IMR-90 (cell line): ENCODE measurements at regions not wholly inside any gene's neighbourhood (a gene's known extent, or its start where the extent isn't known, plus 50 kb on each side); places are given as distances from the start of the nearest gene placed in this dataset.

Experiments used
- BHLHE40 ChIP-seq: fragments of 150-350 bp; IDR thresholded peaks from 2 replicates; pipeline ENCODE4 v1.6.1; 2016; ENCODE audit warnings: mild to moderate bottlenecking, low read depth, low read length
- CEBPB ChIP-seq: IDR thresholded peaks from 2 replicates; pipeline ENCODE4 v1.6.1; 2012; ENCODE audit warnings: low read depth, low read length, improper control_type of control experiment
- CTCF ChIP-seq: conservative IDR thresholded peaks from 2 replicates; pipeline ENCODE4 v1.5.1; 2012; ENCODE audit warnings: mild to moderate bottlenecking, low read depth, low read length, improper control_type of control experiment
- FOS ChIP-seq: fragments of 150-350 bp; IDR thresholded peaks from 2 replicates; pipeline ENCODE4 v1.6.1; 2016; ENCODE audit warnings: low read depth, low read length
- MAFK ChIP-seq: IDR thresholded peaks from 2 replicates; pipeline ENCODE4 v1.6.1; 2012; ENCODE audit warnings: low read depth, low read length, improper control_type of control experiment
- MXI1 ChIP-seq: IDR thresholded peaks from 2 replicates; pipeline ENCODE4 v1.6.1; 2012; ENCODE audit warnings: low read depth, mild to moderate bottlenecking, low read length, moderate library complexity, borderline replicate concordance
- NFE2L2 ChIP-seq: fragments of 150-350 bp; IDR thresholded peaks from 2 replicates; pipeline ENCODE4 v1.6.1; 2016; ENCODE audit warnings: low read depth, mild to moderate bottlenecking, low read length
- POLR2A ChIP-seq: IDR thresholded peaks from 2 replicates; pipeline ENCODE4 v1.6.1; 2012; ENCODE audit warnings: mild to moderate bottlenecking, low read depth, low read length
- RAD21 ChIP-seq: IDR thresholded peaks from 2 replicates; pipeline ENCODE4 v1.6.1; 2012; ENCODE audit warnings: low read length, improper control_type of control experiment
- RCOR1 ChIP-seq: IDR thresholded peaks from 2 replicates; pipeline ENCODE4 v1.6.1; 2012; ENCODE audit warnings: mild to moderate bottlenecking, low read length, improper control_type of control experiment; ENCODE audit not compliant: insufficient replicate concordance
- RFX5 ChIP-seq: IDR thresholded peaks from 2 replicates; pipeline ENCODE4 v1.8.0; 2012; ENCODE audit warnings: low read depth, mild to moderate bottlenecking, low read length, moderate library complexity
- SMC3 ChIP-seq: fragments of 150-350 bp; IDR thresholded peaks from 2 replicates; pipeline ENCODE4 v1.6.1; 2016; ENCODE audit warnings: low read depth, mild to moderate bottlenecking, antibody characterized with exemption, low read length, moderate library complexity
- TF ChIP-seq, protein P1 (sequence below): fragments of 150-350 bp; IDR thresholded peaks from 2 replicates; pipeline ENCODE4 v1.6.1; 2017; ENCODE audit warnings: mild to moderate bottlenecking, antibody characterized with exemption, low read length, low read depth

DNA sequence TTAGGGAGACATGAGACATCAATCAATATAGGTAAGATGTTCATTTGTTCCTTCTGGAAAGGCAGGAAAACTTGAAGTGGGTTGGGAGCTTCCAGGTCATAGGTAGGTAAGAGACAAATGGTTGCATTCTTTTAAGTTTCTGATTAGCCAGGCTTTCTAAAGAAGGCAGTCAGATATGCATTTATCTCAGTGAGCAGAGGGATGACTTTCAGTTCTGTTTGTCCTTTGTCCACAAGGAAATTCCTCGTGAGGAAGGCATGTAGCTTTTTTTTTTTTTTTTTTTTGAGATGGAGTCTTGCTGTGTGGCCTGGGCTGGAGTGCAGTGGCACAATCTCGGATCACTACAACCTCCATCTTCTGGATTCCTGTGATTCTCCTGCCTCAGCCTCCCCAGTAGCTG, 155.3 kb upstream of the ABCA1 start:
- no peak for TF ChIP-seq CTCF
- TF ChIP-seq SMC3: no peak
- TF ChIP-seq RAD21: no peak
- no peak for TF ChIP-seq RCOR1
- TF ChIP-seq, protein P1, sequence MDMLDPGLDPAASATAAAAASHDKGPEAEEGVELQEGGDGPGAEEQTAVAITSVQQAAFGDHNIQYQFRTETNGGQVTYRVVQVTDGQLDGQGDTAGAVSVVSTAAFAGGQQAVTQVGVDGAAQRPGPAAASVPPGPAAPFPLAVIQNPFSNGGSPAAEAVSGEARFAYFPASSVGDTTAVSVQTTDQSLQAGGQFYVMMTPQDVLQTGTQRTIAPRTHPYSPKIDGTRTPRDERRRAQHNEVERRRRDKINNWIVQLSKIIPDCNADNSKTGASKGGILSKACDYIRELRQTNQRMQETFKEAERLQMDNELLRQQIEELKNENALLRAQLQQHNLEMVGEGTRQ: no peak
- no peak for TF ChIP-seq MXI1
- no peak for TF ChIP-seq POLR2A
- no peak for TF ChIP-seq MAFK
- no peak for TF ChIP-seq BHLHE40
- no peak for TF ChIP-seq RFX5
- TF ChIP-seq CEBPB: no peak
- no peak for TF ChIP-seq NFE2L2
- no peak for TF ChIP-seq FOS
